Mucosa of gallbladder (tissue), 1 donor: ENCODE measurements at regions not wholly inside any gene's neighbourhood (a gene's known extent, or its start where the extent isn't known, plus 50 kb on each side); places are given as distances from the start of the nearest gene placed in this dataset.

ENCODE experiments used
- DNase-seq: peaks from one replicate; pipeline ENCODE4 v3.0.0-alpha.2; 2020; ENCODE audit warnings: low spot score
- donor health status: DM: no; HTN: no; CAD: no.

GRCh38 chr18:77517901-77518300 is 268.3 kb downstream of the GALR1 start:
- DNase-seq = no peak

- no peak for DNase-seq
Observed at GRCh38 chr18:77520767-77521166, 271.1 kb downstream of the GALR1 start.

GRCh38 chr18:77522051-77522675 is 272.5 kb downstream of the GALR1 start:
- no peak for DNase-seq

GRCh38 chr18:77524909-77525308 is 275.3 kb downstream of the GALR1 start:
- DNase-seq = no peak

GRCh38 chr18:77526962-77527361 is 277.3 kb downstream of the GALR1 start:
- no peak for DNase-seq

- DNase-seq = no peak
Observed at GRCh38 chr18:77528872-77529271, 279.2 kb downstream of the GALR1 start.

GRCh38 chr18:77529492-77530176 is 280.0 kb downstream of the GALR1 start:
- no peak for DNase-seq

GRCh38 chr18:77530732-77531131 is 281.1 kb downstream of the GALR1 start:
- DNase-seq = no peak

- no peak for DNase-seq
Observed at GRCh38 chr18:77539860-77540259, 290.2 kb downstream of the GALR1 start.

GRCh38 chr18:77544792-77545191 is 295.1 kb downstream of the GALR1 start:
- DNase-seq = no peak

GRCh38 chr18:77547757-77548156 is 298.1 kb downstream of the GALR1 start:
- DNase-seq = no peak

GRCh38 chr18:77548790-77549420 is 299.3 kb downstream of the GALR1 start:
- DNase-seq = no peak

- no peak for DNase-seq
Observed at GRCh38 chr18:77550625-77551024, 301.0 kb downstream of the GALR1 start.

- no peak for DNase-seq
Observed at GRCh38 chr18:77551055-77551454, 301.4 kb downstream of the GALR1 start.

GRCh38 chr18:77552945-77553344 is 303.3 kb downstream of the GALR1 start:
- no peak for DNase-seq

GRCh38 chr18:77554061-77554460 is 304.4 kb downstream of the GALR1 start:
- no peak for DNase-seq

- no peak for DNase-seq
Observed at GRCh38 chr18:77557046-77557587, 307.5 kb downstream of the GALR1 start.

- DNase-seq = no peak
Observed at GRCh38 chr18:77559274-77559910, 309.7 kb downstream of the GALR1 start.

- no peak for DNase-seq
Observed at GRCh38 chr18:77560341-77560992, 310.8 kb downstream of the GALR1 start.

- DNase-seq = no peak
Observed at GRCh38 chr18:77566604-77567003, 317.0 kb downstream of the GALR1 start.

- no peak for DNase-seq
Observed at GRCh38 chr18:77567205-77567604, 317.6 kb downstream of the GALR1 start.

- DNase-seq = no peak
Observed at GRCh38 chr18:77571743-77572142, 322.1 kb downstream of the GALR1 start.
